Trophoblast cell (in vitro differentiated cells and primary cell): ENCODE measurements at regions not wholly inside any gene's neighbourhood (a gene's known extent, or its start where the extent isn't known, plus 50 kb on each side); places are given as distances from the start of the nearest gene placed in this dataset.

Experiments
- DNase-seq, 2 donors: peaks; one replicate each; pipeline ENCODE4 v3.0.0-alpha.2; 2016
- H2AFZ ChIP-seq: 2 replicates; pipeline ENCODE4 v1.6.1; 2013; ENCODE audit warnings: low read length, moderate library complexity, mild to moderate bottlenecking; ENCODE audit not compliant: insufficient read depth, poor library complexity
- H2AK5ac ChIP-seq: 2 replicates; pipeline ENCODE4 v1.6.1; 2013; ENCODE audit warnings: mild to moderate bottlenecking, low read length
- H2BK120ac ChIP-seq: 2 replicates; pipeline ENCODE4 v1.6.1; 2013; ENCODE audit warnings: low read length, mild to moderate bottlenecking, moderate library complexity; ENCODE audit not compliant: insufficient read depth, poor library complexity
- H2BK12ac ChIP-seq: 2 replicates; pipeline ENCODE4 v1.6.1; 2013; ENCODE audit warnings: mild to moderate bottlenecking, low read length, moderate library complexity
- H2BK5ac ChIP-seq: 2 replicates; pipeline ENCODE4 v1.6.1; 2013; ENCODE audit warnings: low read length, low read depth, moderate library complexity, mild to moderate bottlenecking; ENCODE audit not compliant: poor library complexity
- H3K14ac ChIP-seq: 2 replicates; pipeline ENCODE4 v1.6.1; 2013; ENCODE audit warnings: mild to moderate bottlenecking, low read length
- H3K18ac ChIP-seq: 2 replicates; pipeline ENCODE4 v1.6.1; 2013; ENCODE audit warnings: mild to moderate bottlenecking, low read length
- H3K23ac ChIP-seq: 2 replicates; pipeline ENCODE4 v1.6.1; 2013; ENCODE audit warnings: low read length
- H3K27ac ChIP-seq: 2 replicates; pipeline ENCODE4 v1.5.1; 2013; ENCODE audit warnings: low read depth, mild to moderate bottlenecking, inconsistent platforms, low read length, moderate library complexity
- H3K27me3 ChIP-seq: 2 replicates; pipeline ENCODE4 v1.6.1; 2013; ENCODE audit warnings: inconsistent platforms, mild to moderate bottlenecking, low read length, moderate library complexity; ENCODE audit not compliant: insufficient read depth
- H3K36me3 ChIP-seq, 2 experiments: 1 replicate in 1 of 2; 2 replicates in 1 of 2; pipeline ENCODE4 v1.6.1; 2013; ENCODE audit warnings: low read length in 2 of 2, mild to moderate bottlenecking in 2 of 2, moderate library complexity in 1 of 2; ENCODE audit not compliant: insufficient read depth in 2 of 2, control insufficient read depth in 1 of 2
- H3K4ac ChIP-seq: 2 replicates; pipeline ENCODE4 v1.6.1; 2013; ENCODE audit warnings: low read depth, mild to moderate bottlenecking, low read length, moderate library complexity
- H3K4me1 ChIP-seq, 2 experiments: 1 replicate in 1 of 2; 2 replicates in 1 of 2; pipeline ENCODE4 v1.6.1; 2013; ENCODE audit warnings: low read length in 2 of 2, mild to moderate bottlenecking in 2 of 2, moderate library complexity in 1 of 2; ENCODE audit not compliant: insufficient read depth in 2 of 2, control insufficient read depth in 1 of 2
- H3K4me2 ChIP-seq: 2 replicates; pipeline ENCODE4 v1.6.1; 2013; ENCODE audit warnings: inconsistent platforms, mild to moderate bottlenecking, low read length, moderate library complexity
- H3K4me3 ChIP-seq: 2 replicates; pipeline ENCODE4 v1.5.1; 2013; ENCODE audit warnings: mild to moderate bottlenecking, low read depth, low read length, inconsistent platforms
- H3K79me1 ChIP-seq: one replicate; pipeline ENCODE4 v1.6.1; 2013; ENCODE audit warnings: low read length
- H3K79me2 ChIP-seq: 2 replicates; pipeline ENCODE4 v1.6.1; 2013; ENCODE audit warnings: low read length, mild to moderate bottlenecking; ENCODE audit not compliant: control insufficient read depth, insufficient read depth, poor library complexity
- H3K9ac ChIP-seq: 2 replicates; pipeline ENCODE4 v1.6.1; 2013; ENCODE audit warnings: mild to moderate bottlenecking, low read length
- H3K9me3 ChIP-seq: 2 replicates; pipeline ENCODE4 v1.6.1; 2013; ENCODE audit warnings: low read depth, mild to moderate bottlenecking, control low read depth, inconsistent platforms, low read length; ENCODE audit not compliant: insufficient read depth
- H4K12ac ChIP-seq: 2 replicates; pipeline ENCODE4 v1.6.1; 2013; ENCODE audit warnings: low read depth, mild to moderate bottlenecking, low read length, moderate library complexity
- H4K8ac ChIP-seq: 2 replicates; pipeline ENCODE4 v1.6.1; 2013; ENCODE audit warnings: low read depth, mild to moderate bottlenecking, low read length, moderate library complexity
- H4K91ac ChIP-seq: one replicate; pipeline ENCODE4 v1.6.1; 2013; ENCODE audit warnings: low read depth, mild to moderate bottlenecking, low read length, moderate library complexity
- WGBS: extraction: QIAGEN DNeasy Blood & Tissue Kit; methylation state at CpG from one replicate; pipeline ENCODE4 v1.1.7; 2013; ENCODE audit warnings: missing lambda C conversion rate; ENCODE audit not compliant: insufficient read length, insufficient coverage; ENCODE audit errors: extremely low coverage; 5-methylcytosine and 5-hydroxymethylcytosine counted together

DNA sequence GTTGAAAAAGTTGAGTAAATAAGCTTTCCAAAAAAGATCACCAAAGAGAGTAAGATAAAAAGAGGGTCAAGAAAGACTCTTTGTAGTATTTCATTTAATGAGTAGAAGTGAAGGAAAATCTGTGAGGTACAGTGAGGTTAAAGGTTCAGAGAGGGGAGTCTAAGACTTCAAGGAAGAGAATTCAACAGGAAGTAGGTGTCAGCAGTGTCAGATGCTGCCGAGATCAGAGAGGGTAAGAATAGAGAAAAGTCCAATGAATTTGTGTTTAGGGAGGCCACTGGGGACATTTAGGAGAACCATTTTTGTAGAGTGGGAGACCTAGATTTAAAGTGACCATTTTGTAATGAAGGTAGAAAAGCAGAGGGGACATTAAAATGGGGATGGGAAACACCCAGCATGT, 71.6 kb upstream of the KRAS start:
- H2AFZ ChIP-seq: no peak overlapping the region
- no peaks in the 10 kb centered on the region for H3K79me1 ChIP-seq
- H2BK120ac ChIP-seq: no peak overlapping the region
- H3K18ac ChIP-seq: no peak overlapping the region
- no peak overlapping the region for H3K4ac ChIP-seq
- H3K27me3 ChIP-seq: no peaks in the 10 kb centered on the region
- H4K12ac ChIP-seq: no peak overlapping the region
- WGBS: no CpG with 5 or more reads among the region's 1 CpG
- H2AK5ac ChIP-seq: no peak overlapping the region
- H3K9me3 ChIP-seq: no peaks in the 10 kb centered on the region
- no peak overlapping the region for H3K23ac ChIP-seq
- H3K9ac ChIP-seq: no peak overlapping the region
- H3K79me2 ChIP-seq: no peaks in the 10 kb centered on the region
- no peak overlapping the region for H4K91ac ChIP-seq
- no peak overlapping the region for H2BK12ac ChIP-seq
- no peak overlapping the region for H3K14ac ChIP-seq
- DNase-seq: no peak
- no peak overlapping the region for H3K4me3 ChIP-seq
- no peaks in the 10 kb centered on the region for H3K36me3 ChIP-seq
- H3K27ac ChIP-seq: no peak overlapping the region
- peaks cover 0 to 2% of the 10 kb centered on the region in 2 experiments for H3K4me1 ChIP-seq
- H3K4me2 ChIP-seq: no peak overlapping the region
- no peak overlapping the region for H2BK5ac ChIP-seq
- no peak overlapping the region for H4K8ac ChIP-seq

DNA sequence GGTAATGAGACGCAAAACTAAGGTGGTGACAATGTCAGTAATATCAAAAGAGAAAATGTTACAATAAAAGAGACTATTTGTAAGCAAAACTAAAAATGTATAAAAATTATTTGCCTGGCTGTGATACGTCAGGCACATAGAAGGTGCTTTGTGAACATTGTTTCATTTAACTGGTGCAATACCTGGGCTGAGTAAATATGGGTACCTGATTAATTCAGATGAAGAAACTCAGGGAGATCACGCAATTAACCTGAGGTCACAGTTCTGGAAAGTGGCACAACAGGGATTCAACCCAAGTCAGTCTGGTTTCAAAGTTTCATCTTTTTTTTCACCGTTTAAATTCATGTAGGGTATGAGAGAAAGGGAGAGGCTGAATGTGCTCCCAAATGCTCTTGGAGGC, 71.0 kb upstream of the KRAS start:
- Histone ChIP-seq H3K36me3 (no peaks in the 10 kb centered on the region), H2AK5ac (no peak overlapping the region), H2BK120ac (no peak overlapping the region), H3K23ac (no peak overlapping the region), H3K4ac (no peak overlapping the region), H4K12ac (no peak overlapping the region), H3K27me3 (no peaks in the 10 kb centered on the region), H3K9ac (no peak overlapping the region), H3K4me3 (no peak overlapping the region), H2AFZ (no peak overlapping the region), H3K18ac (no peak overlapping the region), H3K79me2 (no peaks in the 10 kb centered on the region), H3K9me3 (no peaks in the 10 kb centered on the region), H3K79me1 (no peaks in the 10 kb centered on the region), H4K91ac (no peak overlapping the region), H3K4me2 (no peak overlapping the region), H3K14ac (no peak overlapping the region), H2BK12ac (no peak overlapping the region), H3K27ac (no peak overlapping the region), H3K4me1 (peaks cover 0 to 2% of the 10 kb centered on the region in 2 experiments), H4K8ac (no peak overlapping the region), H2BK5ac (no peak overlapping the region)
- no peak for DNase-seq
- WGBS: no CpG with 5 or more reads among the region's 4 CpGs

- no peaks in the 10 kb centered on the region for H3K79me1 ChIP-seq
- H3K36me3 ChIP-seq: no peaks in the 10 kb centered on the region
- no peak overlapping the region for H3K27ac ChIP-seq
- H3K14ac ChIP-seq: no peak overlapping the region
- H3K4me2 ChIP-seq: no peak overlapping the region
- no peak overlapping the region for H4K12ac ChIP-seq
- no peak overlapping the region for H2AFZ ChIP-seq
- no peak overlapping the region for H2BK12ac ChIP-seq
- H3K4me3 ChIP-seq: peak overlapping the region; percentile 23
- no peak overlapping the region for H2BK120ac ChIP-seq
- no peak overlapping the region for H3K9ac ChIP-seq
- no peak overlapping the region for H3K4ac ChIP-seq
- no peak overlapping the region for H2AK5ac ChIP-seq
- H2BK5ac ChIP-seq: no peak overlapping the region
- H3K4me1 ChIP-seq: peaks cover 0 to 2% of the 10 kb centered on the region in 2 experiments
- no peak overlapping the region for H3K23ac ChIP-seq
- DNase-seq: no peak
- H3K9me3 ChIP-seq: no peaks in the 10 kb centered on the region
- H4K91ac ChIP-seq: no peak overlapping the region
- no peaks in the 10 kb centered on the region for H3K79me2 ChIP-seq
- H4K8ac ChIP-seq: no peak overlapping the region
- H3K18ac ChIP-seq: no peak overlapping the region
- H3K27me3 ChIP-seq: no peaks in the 10 kb centered on the region
- WGBS: no CpG with 5 or more reads among the region's 5 CpGs
Measured at GRCh38 chr12:25320123-25321006, 69.6 kb upstream of the KRAS start.

DNA sequence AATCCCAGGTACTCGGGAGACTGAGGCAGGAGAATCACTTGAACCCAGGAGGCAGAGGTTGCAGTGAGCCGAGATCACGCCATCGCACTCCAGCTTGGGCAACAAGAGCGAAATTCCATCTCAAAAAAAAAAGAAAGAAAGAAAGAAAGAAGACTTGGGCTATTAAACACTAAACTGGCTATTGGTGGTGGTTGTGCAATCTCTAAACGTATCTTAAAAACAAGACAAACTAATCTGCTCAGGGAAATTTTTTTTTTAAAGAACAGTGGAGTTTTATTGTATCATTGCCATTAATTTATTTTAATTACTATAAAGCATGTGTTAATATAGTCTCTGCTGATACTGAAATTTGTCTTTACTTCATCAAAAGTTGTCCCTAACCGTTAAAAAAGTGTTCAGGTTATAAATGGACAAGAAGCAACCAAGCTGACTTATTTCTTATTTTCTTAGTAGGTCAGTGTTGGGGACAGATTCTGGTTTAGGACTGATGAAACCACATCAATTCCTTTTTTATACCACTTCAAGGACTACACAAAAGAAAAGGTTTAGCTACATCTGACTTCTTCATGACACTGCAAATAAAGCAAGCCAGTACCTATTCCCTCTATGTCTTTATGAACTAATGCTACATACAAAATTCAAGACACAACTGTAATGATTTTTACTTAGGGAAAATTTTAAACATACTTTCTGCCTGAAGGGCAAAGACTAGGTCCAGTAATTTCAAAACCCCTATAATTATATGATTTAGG, 68.7 kb upstream of the KRAS start:
- Histone ChIP-seq H3K36me3 (no peaks in the 10 kb centered on the region), H3K14ac (no peak overlapping the region), H4K12ac (no peak overlapping the region), H3K4ac (no peak overlapping the region), H3K9ac (no peak overlapping the region), H3K4me2 (no peak overlapping the region), H4K8ac (no peak overlapping the region), H3K79me2 (no peaks in the 10 kb centered on the region), H3K27me3 (no peaks in the 10 kb centered on the region), H3K27ac (no peak overlapping the region), H3K4me1 (peaks cover 0 to 2% of the 10 kb centered on the region in 2 experiments), H3K79me1 (no peaks in the 10 kb centered on the region), H3K23ac (no peak overlapping the region), H4K91ac (no peak overlapping the region), H2BK12ac (no peak overlapping the region), H2BK5ac (no peak overlapping the region), H3K4me3 (no peak overlapping the region), H2AK5ac (no peak overlapping the region), H3K18ac (no peak overlapping the region), H2AFZ (no peak overlapping the region), H3K9me3 (no peaks in the 10 kb centered on the region), H2BK120ac (no peak overlapping the region)
- DNase-seq: no peak
- WGBS: no CpG with 5 or more reads among the region's 7 CpGs
